ENCODE measurements at regions not wholly inside any gene's neighbourhood (a gene's known extent, or its start where the extent isn't known, plus 50 kb on each side); places are given as distances from the start of the nearest gene placed in this dataset.

DNA sequence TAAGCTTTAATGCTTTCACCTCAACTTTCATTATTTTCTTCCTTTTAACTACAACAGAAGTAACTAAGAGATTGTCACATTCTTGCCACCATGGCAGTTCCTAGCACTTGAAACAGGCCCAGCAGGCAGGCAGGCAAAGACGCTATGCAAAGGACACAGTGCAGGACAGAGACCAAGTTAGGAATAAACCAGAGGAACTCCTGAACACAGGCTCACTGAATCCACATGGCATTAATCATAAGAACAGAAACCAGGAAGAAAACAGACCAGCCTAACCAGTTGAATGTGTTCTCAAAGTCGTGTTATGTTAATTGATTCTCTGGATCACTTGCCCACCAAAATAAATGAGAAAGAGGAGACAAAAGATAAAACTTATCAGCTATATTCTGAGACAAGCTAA lies 397.6 kb downstream of the TBL1XR1 start:
- H3K27ac ChIP-seq (ENCODE audit: low read depth in 1 of 2, low read length in 1 of 2), result no peak overlapping the region
- peaks cover 0 to 2% (median 0%) of the 10 kb centered on the region in 4 donors for H3K9me3 ChIP-seq (ENCODE audit: control insufficient read depth in 4 of 4, insufficient read depth in 3 of 4, low read length in 3 of 4)
- no peak for ATAC-seq (ENCODE audit: insufficient read depth, low FRiP score)

DNA sequence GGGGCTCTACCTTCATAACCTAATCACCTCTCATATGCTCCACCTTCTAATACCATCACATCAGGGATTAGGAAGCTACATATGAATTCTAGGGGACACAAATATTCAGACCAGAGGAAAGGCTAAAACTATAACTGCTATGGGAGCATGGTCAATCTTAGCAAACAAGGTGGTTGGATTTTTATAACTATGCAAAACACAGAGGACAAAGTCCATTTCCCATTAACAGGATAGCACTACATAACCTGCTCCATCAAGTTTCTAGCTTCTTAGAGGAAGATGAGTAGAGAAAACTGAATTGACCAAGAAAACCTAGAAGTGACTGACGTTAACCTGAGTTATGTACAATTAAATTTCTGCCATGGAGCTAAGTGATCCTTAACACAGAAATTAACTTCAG lies 398.6 kb downstream of the TBL1XR1 start:
- no peak overlapping the region for H3K9ac ChIP-seq (ENCODE audit: insufficient read depth in 1 of 2, low read length in 2 of 2)
- WGBS, 2 donors, result 41 to 43% methylated on average over 1 of the region's 1 CpG
- peaks cover 0 to 2% (median 0%) of the 10 kb centered on the region in 4 donors for H3K9me3 ChIP-seq (ENCODE audit: control insufficient read depth in 4 of 4, insufficient read depth in 3 of 4, low read length in 3 of 4)
- no peaks in the 10 kb centered on the region for H3K27me3 ChIP-seq (ENCODE audit: control insufficient read depth in 3 of 3, insufficient read depth in 3 of 3, low read length in 2 of 3)
- no peaks in the 10 kb centered on the region for H3K36me3 ChIP-seq (ENCODE audit: control insufficient read depth in 4 of 4, insufficient read depth in 4 of 4, low read length in 4 of 4)
- ATAC-seq (ENCODE audit: insufficient read depth, low FRiP score) (no peak), DNase-seq (no peak)
- no peak overlapping the region for H3K4me3 ChIP-seq
- TF ChIP-seq, protein P1, sequence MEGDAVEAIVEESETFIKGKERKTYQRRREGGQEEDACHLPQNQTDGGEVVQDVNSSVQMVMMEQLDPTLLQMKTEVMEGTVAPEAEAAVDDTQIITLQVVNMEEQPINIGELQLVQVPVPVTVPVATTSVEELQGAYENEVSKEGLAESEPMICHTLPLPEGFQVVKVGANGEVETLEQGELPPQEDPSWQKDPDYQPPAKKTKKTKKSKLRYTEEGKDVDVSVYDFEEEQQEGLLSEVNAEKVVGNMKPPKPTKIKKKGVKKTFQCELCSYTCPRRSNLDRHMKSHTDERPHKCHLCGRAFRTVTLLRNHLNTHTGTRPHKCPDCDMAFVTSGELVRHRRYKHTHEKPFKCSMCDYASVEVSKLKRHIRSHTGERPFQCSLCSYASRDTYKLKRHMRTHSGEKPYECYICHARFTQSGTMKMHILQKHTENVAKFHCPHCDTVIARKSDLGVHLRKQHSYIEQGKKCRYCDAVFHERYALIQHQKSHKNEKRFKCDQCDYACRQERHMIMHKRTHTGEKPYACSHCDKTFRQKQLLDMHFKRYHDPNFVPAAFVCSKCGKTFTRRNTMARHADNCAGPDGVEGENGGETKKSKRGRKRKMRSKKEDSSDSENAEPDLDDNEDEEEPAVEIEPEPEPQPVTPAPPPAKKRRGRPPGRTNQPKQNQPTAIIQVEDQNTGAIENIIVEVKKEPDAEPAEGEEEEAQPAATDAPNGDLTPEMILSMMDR (IDR thresholded peaks at IDR 0.05; ENCODE audit: control extremely low read depth, extremely low read depth), result no peak
- H3K4me1 ChIP-seq (ENCODE audit: control insufficient read depth in 5 of 5, insufficient read depth in 5 of 5, low read length in 5 of 5), result peaks cover 0 to 6% (median 0%) of the 10 kb centered on the region in 5 donors
- H3K27ac ChIP-seq (ENCODE audit: low read depth in 1 of 2, low read length in 1 of 2), result no peak overlapping the region

More for the DNA sequence above, 397.6 kb downstream of the TBL1XR1 start:
- TF ChIP-seq, protein P1 (IDR thresholded peaks at IDR 0.05; ENCODE audit: control extremely low read depth, extremely low read depth), result no peak
- peaks cover 0 to 6% (median 0%) of the 10 kb centered on the region in 5 donors for H3K4me1 ChIP-seq (ENCODE audit: control insufficient read depth in 5 of 5, insufficient read depth in 5 of 5, low read length in 5 of 5)
- H3K9ac ChIP-seq (ENCODE audit: insufficient read depth in 1 of 2, low read length in 2 of 2), result no peak overlapping the region
- no peaks in the 10 kb centered on the region for H3K27me3 ChIP-seq (ENCODE audit: control insufficient read depth in 3 of 3, insufficient read depth in 3 of 3, low read length in 2 of 3)
- no peak overlapping the region for H3K4me3 ChIP-seq
- H3K36me3 ChIP-seq (ENCODE audit: control insufficient read depth in 4 of 4, insufficient read depth in 4 of 4, low read length in 4 of 4), result no peaks in the 10 kb centered on the region
- DNase-seq, result no peak
- WGBS, 2 donors, result 60 to 83% methylated on average over 2 of the region's 2 CpGs

DNA sequence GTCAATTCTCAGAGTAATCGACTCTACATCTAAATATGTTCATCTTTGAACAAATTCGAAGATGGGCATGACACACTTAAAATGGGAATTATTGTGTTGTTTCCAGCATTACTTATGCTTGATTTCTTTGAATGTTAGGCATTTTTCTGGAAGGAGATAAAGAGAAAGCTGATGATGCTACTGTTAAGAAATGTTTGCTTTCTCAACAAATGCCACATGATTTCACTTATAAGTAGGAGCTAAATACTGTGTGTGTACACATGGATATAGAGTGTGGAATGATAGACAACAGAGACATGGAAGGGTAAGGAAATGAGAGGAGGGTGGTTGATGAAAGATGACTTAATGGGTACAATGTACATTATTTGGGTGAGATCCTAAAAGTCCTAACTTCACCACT lies 400.9 kb downstream of the TBL1XR1 start:
- H3K4me3 ChIP-seq, result no peak overlapping the region
- TF ChIP-seq, protein P1 (IDR thresholded peaks at IDR 0.05; ENCODE audit: control extremely low read depth, extremely low read depth), result no peak
- DNase-seq, result peak in 2 of 3 donors; percentile 18 to 59
- H3K27ac ChIP-seq (ENCODE audit: low read depth in 1 of 2, low read length in 1 of 2), result no peak overlapping the region
- WGBS, 2 donors, result 77 to 79% methylated on average over 2 of the region's 2 CpGs
- no peak for ATAC-seq (ENCODE audit: insufficient read depth, low FRiP score)
- H3K9me3 ChIP-seq (ENCODE audit: control insufficient read depth in 4 of 4, insufficient read depth in 3 of 4, low read length in 3 of 4), result peaks cover 0 to 3% (median 0%) of the 10 kb centered on the region in 4 donors
- H3K4me1 ChIP-seq (ENCODE audit: control insufficient read depth in 5 of 5, insufficient read depth in 5 of 5, low read length in 5 of 5), result peaks cover 0 to 6% (median 0%) of the 10 kb centered on the region in 5 donors
- H3K9ac ChIP-seq (ENCODE audit: insufficient read depth in 1 of 2, low read length in 2 of 2), result no peak overlapping the region
- no peaks in the 10 kb centered on the region for H3K27me3 ChIP-seq (ENCODE audit: control insufficient read depth in 3 of 3, insufficient read depth in 3 of 3, low read length in 2 of 3)
- no peaks in the 10 kb centered on the region for H3K36me3 ChIP-seq (ENCODE audit: control insufficient read depth in 4 of 4, insufficient read depth in 4 of 4, low read length in 4 of 4)

DNA sequence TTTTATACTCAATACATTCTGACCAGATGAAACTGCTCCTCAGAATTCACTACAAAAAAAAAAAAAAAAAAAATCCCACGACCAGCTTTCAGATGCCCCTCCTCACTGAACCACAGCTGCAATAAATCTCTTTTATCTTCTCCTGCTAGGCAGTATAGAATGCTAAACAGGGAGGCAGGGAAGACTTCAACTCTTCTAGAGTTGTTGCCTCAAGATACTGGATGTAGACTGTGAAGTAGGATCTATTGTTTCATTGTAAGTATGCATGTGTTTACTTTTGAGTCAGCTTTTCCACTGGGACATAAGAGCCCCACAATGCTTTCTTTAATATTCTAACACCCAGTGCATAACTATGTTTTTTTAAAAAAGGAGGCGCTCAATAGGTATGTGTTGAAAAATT lies 401.4 kb downstream of the TBL1XR1 start:
- 47 to 49% methylated on average over 2 of the region's 2 CpGs for WGBS, 2 donors
- Histone ChIP-seq H3K4me1 (ENCODE audit: control insufficient read depth in 5 of 5, insufficient read depth in 5 of 5, low read length in 5 of 5) (peaks cover 0 to 6% (median 0%) of the 10 kb centered on the region in 5 donors), H3K9me3 (ENCODE audit: control insufficient read depth in 4 of 4, insufficient read depth in 3 of 4, low read length in 3 of 4) (peaks cover 0 to 3% (median 0%) of the 10 kb centered on the region in 4 donors), H3K27me3 (ENCODE audit: control insufficient read depth in 3 of 3, insufficient read depth in 3 of 3, low read length in 2 of 3) (no peaks in the 10 kb centered on the region), H3K9ac (ENCODE audit: insufficient read depth in 1 of 2, low read length in 2 of 2) (no peak overlapping the region), H3K4me3 (no peak overlapping the region), H3K27ac (ENCODE audit: low read depth in 1 of 2, low read length in 1 of 2) (no peak overlapping the region), H3K36me3 (ENCODE audit: control insufficient read depth in 4 of 4, insufficient read depth in 4 of 4, low read length in 4 of 4) (no peaks in the 10 kb centered on the region)
- TF ChIP-seq, protein P1 (IDR thresholded peaks at IDR 0.05; ENCODE audit: control extremely low read depth, extremely low read depth), result no peak
- ATAC-seq (ENCODE audit: insufficient read depth, low FRiP score), result no peak
- peak in 1 of 3 donors; percentile 14 for DNase-seq
